ENCODE measurements at regions not wholly inside any gene's neighbourhood (a gene's known extent, or its start where the extent isn't known, plus 50 kb on each side); places are given as distances from the start of the nearest gene placed in this dataset.
"Not testable (repeated sequence)": the region's sequence is repeated elsewhere in the genome, so short reads cannot be mapped to it uniquely, and the experiment has no call there.

- peaks cover 10% of the 10 kb centered on the region for H3K27me3 Mint-ChIP-seq
Observed at GRCh38 chr2:48066000-48066399, 159.7 kb upstream of the FBXO11 start.

GRCh38 chr2:48069769-48070168, 163.5 kb upstream of the FBXO11 start:
- Mint-ChIP-seq H3K27me3 (peaks cover 2% of the 10 kb centered on the region), H3K36me3 (ENCODE audit: low read depth) (no peaks in the 10 kb centered on the region), H3K4me1 (ENCODE audit: low read depth) (no peaks in the 10 kb centered on the region), H3K9me3 (no peaks in the 10 kb centered on the region), H3K4me3 (no peak overlapping the region), H3K27ac (no peak overlapping the region)
- no peak for DNase-seq

More at GRCh38 chr2:48066000-48066399, 159.7 kb upstream of the FBXO11 start:
- Mint-ChIP-seq H3K4me3 (no peak overlapping the region), H3K27ac (no peak overlapping the region), H3K9me3 (no peaks in the 10 kb centered on the region), H3K4me1 (ENCODE audit: low read depth) (no peaks in the 10 kb centered on the region), H3K36me3 (ENCODE audit: low read depth) (no peaks in the 10 kb centered on the region)
- no peak for DNase-seq

GRCh38 chr2:48070415-48070814, 164.1 kb upstream of the FBXO11 start:
- DNase-seq, result no peak
- H3K27me3 Mint-ChIP-seq, result peaks cover 2% of the 10 kb centered on the region
- H3K27ac Mint-ChIP-seq, result no peak overlapping the region
- no peaks in the 10 kb centered on the region for H3K36me3 Mint-ChIP-seq (ENCODE audit: low read depth)
- no peak overlapping the region for H3K4me3 Mint-ChIP-seq
- H3K4me1 Mint-ChIP-seq (ENCODE audit: low read depth), result no peaks in the 10 kb centered on the region
- no peaks in the 10 kb centered on the region for H3K9me3 Mint-ChIP-seq

GRCh38 chr2:48072583-48072982, 166.3 kb upstream of the FBXO11 start:
- no peaks in the 10 kb centered on the region for H3K9me3 Mint-ChIP-seq
- H3K36me3 Mint-ChIP-seq (ENCODE audit: low read depth), result no peaks in the 10 kb centered on the region
- H3K27ac Mint-ChIP-seq, result no peak overlapping the region
- H3K4me1 Mint-ChIP-seq (ENCODE audit: low read depth), result no peaks in the 10 kb centered on the region
- DNase-seq, result no peak
- H3K4me3 Mint-ChIP-seq, result no peak overlapping the region
- H3K27me3 Mint-ChIP-seq, result peaks cover 4% of the 10 kb centered on the region

GRCh38 chr2:48075631-48076030, 169.3 kb upstream of the FBXO11 start:
- H3K27me3 Mint-ChIP-seq, result peaks cover 4% of the 10 kb centered on the region
- no peak overlapping the region for H3K4me3 Mint-ChIP-seq
- DNase-seq, result no peak
- H3K27ac Mint-ChIP-seq, result no peak overlapping the region
- no peaks in the 10 kb centered on the region for H3K4me1 Mint-ChIP-seq (ENCODE audit: low read depth)
- no peaks in the 10 kb centered on the region for H3K36me3 Mint-ChIP-seq (ENCODE audit: low read depth)
- no peaks in the 10 kb centered on the region for H3K9me3 Mint-ChIP-seq

- no peak overlapping the region for H3K4me3 Mint-ChIP-seq
- no peaks in the 10 kb centered on the region for H3K9me3 Mint-ChIP-seq
- H3K36me3 Mint-ChIP-seq (ENCODE audit: low read depth), result no peaks in the 10 kb centered on the region
- peaks cover 5% of the 10 kb centered on the region for H3K27me3 Mint-ChIP-seq
- H3K27ac Mint-ChIP-seq, result no peak overlapping the region
- no peaks in the 10 kb centered on the region for H3K4me1 Mint-ChIP-seq (ENCODE audit: low read depth)
- DNase-seq, result no peak
Observed at GRCh38 chr2:48080534-48081316, 174.4 kb upstream of the FBXO11 start.

GRCh38 chr2:48081317-48081628, 175.0 kb upstream of the FBXO11 start:
- Mint-ChIP-seq H3K27me3 (peaks cover 5% of the 10 kb centered on the region), H3K4me1 (ENCODE audit: low read depth) (no peaks in the 10 kb centered on the region), H3K36me3 (ENCODE audit: low read depth) (no peaks in the 10 kb centered on the region), H3K9me3 (no peaks in the 10 kb centered on the region), H3K27ac (no peak overlapping the region), H3K4me3 (no peak overlapping the region)
- no peak for DNase-seq

- Mint-ChIP-seq H3K4me1 (ENCODE audit: low read depth) (no peaks in the 10 kb centered on the region), H3K9me3 (no peaks in the 10 kb centered on the region), H3K4me3 (no peak overlapping the region), H3K36me3 (ENCODE audit: low read depth) (no peaks in the 10 kb centered on the region), H3K27ac (no peak overlapping the region), H3K27me3 (peaks cover 3% of the 10 kb centered on the region)
- no peak for DNase-seq
Observed at GRCh38 chr2:48085888-48086287, 179.6 kb upstream of the FBXO11 start.

- Mint-ChIP-seq H3K9me3 (no peaks in the 10 kb centered on the region), H3K27me3 (no peaks in the 10 kb centered on the region), H3K4me3 (no peak overlapping the region), H3K4me1 (ENCODE audit: low read depth) (no peaks in the 10 kb centered on the region), H3K36me3 (ENCODE audit: low read depth) (no peaks in the 10 kb centered on the region), H3K27ac (no peak overlapping the region)
- DNase-seq, result no peak
Observed at GRCh38 chr2:48088994-48089393, 182.7 kb upstream of the FBXO11 start.

GRCh38 chr2:48089644-48090043, 183.3 kb upstream of the FBXO11 start:
- no peaks in the 10 kb centered on the region for H3K9me3 Mint-ChIP-seq
- no peak for DNase-seq

GRCh38 chr2:48092846-48093803, 186.8 kb upstream of the FBXO11 start:
- Mint-ChIP-seq H3K36me3 (ENCODE audit: low read depth) (no peaks in the 10 kb centered on the region), H3K9me3 (no peaks in the 10 kb centered on the region), H3K27ac (no peak overlapping the region), H3K4me1 (ENCODE audit: low read depth) (no peaks in the 10 kb centered on the region), H3K4me3 (no peak overlapping the region), H3K27me3 (peaks cover 7% of the 10 kb centered on the region)
- no peak for DNase-seq

More at GRCh38 chr2:48089644-48090043, 183.3 kb upstream of the FBXO11 start:
- no peaks in the 10 kb centered on the region for H3K27me3 Mint-ChIP-seq
- no peak overlapping the region for H3K4me3 Mint-ChIP-seq
- H3K4me1 Mint-ChIP-seq (ENCODE audit: low read depth), result no peaks in the 10 kb centered on the region
- H3K36me3 Mint-ChIP-seq (ENCODE audit: low read depth), result no peaks in the 10 kb centered on the region
- H3K27ac Mint-ChIP-seq, result no peak overlapping the region

- not testable (repeated sequence) for H3K4me3 Mint-ChIP-seq; H3K9me3 Mint-ChIP-seq; H3K4me1 Mint-ChIP-seq (ENCODE audit: low read depth); DNase-seq; H3K36me3 Mint-ChIP-seq (ENCODE audit: low read depth); H3K27ac Mint-ChIP-seq; H3K27me3 Mint-ChIP-seq
Observed at GRCh38 chr2:48096765-48097164, 190.5 kb upstream of the FBXO11 start.

- H3K36me3 Mint-ChIP-seq (ENCODE audit: low read depth), result no peaks in the 10 kb centered on the region
- H3K27me3 Mint-ChIP-seq, result peaks cover 7% of the 10 kb centered on the region
- DNase-seq, result no peak
- H3K4me3 Mint-ChIP-seq, result no peak overlapping the region
- H3K27ac Mint-ChIP-seq, result no peak overlapping the region
- H3K9me3 Mint-ChIP-seq, result peaks cover 6% of the 10 kb centered on the region
- H3K4me1 Mint-ChIP-seq (ENCODE audit: low read depth), result no peaks in the 10 kb centered on the region
Observed at GRCh38 chr2:48098539-48098938, 192.2 kb upstream of the FBXO11 start.

GRCh38 chr2:48104418-48104817, 198.1 kb upstream of the FBXO11 start:
- H3K27me3 Mint-ChIP-seq, result peaks cover 3% of the 10 kb centered on the region
- no peak for DNase-seq
- no peaks in the 10 kb centered on the region for H3K36me3 Mint-ChIP-seq (ENCODE audit: low read depth)
- no peak overlapping the region for H3K4me3 Mint-ChIP-seq
- H3K27ac Mint-ChIP-seq, result no peak overlapping the region
- peaks cover 5% of the 10 kb centered on the region for H3K9me3 Mint-ChIP-seq
- peaks cover 15% of the 10 kb centered on the region for H3K4me1 Mint-ChIP-seq (ENCODE audit: low read depth)

- H3K4me3 Mint-ChIP-seq, result peak overlapping the region; percentile 67
- DNase-seq, result no peak
- H3K9me3 Mint-ChIP-seq, result no peaks in the 10 kb centered on the region
- peaks cover 17% of the 10 kb centered on the region for H3K4me1 Mint-ChIP-seq (ENCODE audit: low read depth)
- peaks cover 3% of the 10 kb centered on the region for H3K27me3 Mint-ChIP-seq
- no peaks in the 10 kb centered on the region for H3K36me3 Mint-ChIP-seq (ENCODE audit: low read depth)
- H3K27ac Mint-ChIP-seq, result no peak overlapping the region
Observed at GRCh38 chr2:48105848-48106247, 199.6 kb upstream of the FBXO11 start.

All from activated T-cell treated with anti-CD3 and anti-CD28 coated beads, Interleukin-2, amount 50 U/mL, for 24 hours (primary cell).